NCI-H526 (cell line): ENCODE measurements at regions not wholly inside any gene's neighbourhood (a gene's known extent, or its start where the extent isn't known, plus 50 kb on each side); places are given as distances from the start of the nearest gene placed in this dataset.
A peak's percentile ranks its signal among the peaks of the same experiment; 100 is the strongest.

Experiments
- DNase-seq, 2 experiments: peaks; one replicate each; lab custom pipeline; 2025; lab: John Stamatoyannopoulos, UW

DNA sequence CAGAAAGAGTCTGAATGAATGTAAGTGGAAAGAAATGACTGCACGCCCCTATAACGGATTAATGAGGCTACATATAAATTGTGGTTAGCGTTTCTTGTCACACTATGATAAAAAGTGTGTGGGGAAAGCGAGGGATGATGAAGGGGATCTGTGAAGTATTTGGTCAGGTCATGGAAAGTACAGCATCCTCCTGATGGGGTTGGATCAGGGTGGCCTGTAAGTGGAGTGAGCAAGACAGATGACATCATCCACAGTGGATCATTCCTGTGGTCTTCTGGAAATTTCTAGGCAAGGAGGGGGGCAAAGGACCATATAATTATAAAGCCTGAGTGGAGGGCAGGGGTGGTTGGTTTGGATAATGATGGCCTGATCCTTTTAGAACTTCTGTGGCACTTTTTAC is 606.0 kb downstream of the INHBA start:
- no peak for DNase-seq

GRCh38 chr7:41093141-41093540 is 609.7 kb downstream of the INHBA start:
- no peak for DNase-seq

GRCh38 chr7:41085244-41085643 is 617.6 kb downstream of the INHBA start:
- no peak for DNase-seq

GRCh38 chr7:41084381-41084780 is 618.5 kb downstream of the INHBA start:
- DNase-seq, result no peak

DNA sequence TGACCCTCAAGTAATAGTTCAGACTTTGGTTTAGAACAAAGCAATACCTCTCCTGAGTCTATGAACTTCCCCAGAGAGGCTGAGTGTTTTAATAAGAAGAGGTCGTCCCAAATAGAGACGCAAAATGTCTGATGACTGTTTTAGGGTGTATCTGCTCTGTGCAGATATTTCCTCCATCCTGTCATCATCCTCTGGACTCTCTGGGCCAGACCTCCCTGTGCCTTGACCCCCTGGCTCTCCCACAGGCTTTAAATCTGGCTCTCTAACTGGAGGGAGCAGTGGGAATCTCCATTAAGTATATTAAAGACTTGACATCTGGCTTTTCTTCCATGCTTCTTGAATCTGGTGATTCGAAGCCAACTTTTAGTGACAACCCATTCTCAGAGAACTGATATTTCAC is 633.3 kb downstream of the INHBA start:
- DNase-seq, result no peak

DNA sequence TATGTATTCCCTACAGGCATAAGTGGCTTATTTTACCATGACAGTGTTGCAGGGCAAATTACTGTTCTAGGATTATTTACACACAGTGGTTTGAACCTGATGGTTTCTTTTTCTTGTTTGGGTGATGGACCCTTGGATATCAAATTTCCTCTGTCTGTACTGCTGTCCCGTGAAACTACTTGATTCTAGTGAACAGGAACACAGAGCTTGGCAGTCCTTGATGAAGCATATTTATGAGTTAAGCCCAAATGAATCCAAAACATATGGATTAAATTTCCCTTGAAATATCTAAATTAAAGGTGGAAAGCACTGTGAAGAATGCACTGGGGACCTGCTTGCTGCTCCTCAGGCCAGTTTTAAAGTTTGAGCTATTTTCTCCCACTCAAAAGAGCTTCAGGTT is 635.3 kb downstream of the INHBA start:
- DNase-seq, result no peak

DNA sequence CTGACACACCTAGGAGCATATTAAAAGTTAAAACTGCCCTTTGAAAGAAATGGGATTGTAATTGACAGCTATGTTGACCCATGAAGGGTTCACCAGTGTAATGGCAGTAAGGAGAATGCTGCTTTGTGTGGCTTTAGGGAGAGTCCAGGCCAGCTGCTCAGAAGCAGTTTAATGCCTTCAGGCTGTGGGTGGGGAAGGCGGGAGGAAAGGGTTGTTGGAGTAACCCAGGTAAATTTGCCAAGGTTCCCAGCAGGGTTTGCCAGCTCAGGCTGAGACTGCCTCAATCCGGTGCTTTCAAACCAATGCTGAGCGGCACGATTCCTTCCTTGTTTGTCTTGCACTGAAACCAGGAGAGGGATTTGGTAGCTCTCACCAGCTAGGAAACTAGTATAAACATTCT is 637.2 kb downstream of the INHBA start:
- DNase-seq, result peak in 1 of 2 experiments; percentile 13

- no peak for DNase-seq
These were observed 639.8 kb downstream of the INHBA start for GRCh38 chr7:41063116-41063515.

DNA sequence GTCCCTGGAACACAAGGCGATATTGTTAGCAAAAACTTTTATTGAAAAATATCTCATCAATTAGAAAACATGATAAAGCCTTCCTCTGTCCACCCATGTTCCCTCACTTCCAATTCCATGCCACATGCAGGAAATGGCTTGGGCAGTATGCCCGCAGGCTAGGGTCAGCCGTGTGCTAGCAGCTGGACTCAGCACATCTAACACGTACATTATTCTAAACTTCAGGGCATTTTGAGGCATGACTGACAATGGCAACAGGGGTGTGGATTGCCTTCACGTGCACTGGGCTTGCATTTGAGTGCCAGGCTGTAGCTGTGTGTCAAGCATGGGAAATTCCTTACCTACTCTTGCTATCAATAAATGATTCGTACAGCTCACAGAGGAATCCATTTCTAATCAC is 642.1 kb downstream of the INHBA start:
- DNase-seq, result no peak

DNA sequence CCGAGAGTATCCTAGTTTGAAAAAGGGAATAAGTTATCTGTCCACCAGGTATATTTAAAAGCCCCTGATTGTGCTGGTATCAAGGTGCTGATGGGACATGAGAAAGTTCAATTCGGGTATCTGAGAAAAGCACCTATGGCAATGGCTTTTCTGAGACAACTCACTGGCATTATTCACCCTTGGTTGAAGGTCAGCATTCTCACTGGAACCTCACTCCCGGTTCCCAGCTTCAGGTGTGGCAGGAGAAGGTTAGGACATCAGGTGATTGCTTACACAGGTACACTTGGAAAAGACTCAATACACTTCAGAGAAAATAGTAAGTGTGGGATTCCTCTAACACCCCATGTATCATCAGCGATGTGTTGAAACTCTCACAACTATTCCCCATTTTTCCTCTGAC is 643.1 kb downstream of the INHBA start:
- DNase-seq, result no peak

DNA sequence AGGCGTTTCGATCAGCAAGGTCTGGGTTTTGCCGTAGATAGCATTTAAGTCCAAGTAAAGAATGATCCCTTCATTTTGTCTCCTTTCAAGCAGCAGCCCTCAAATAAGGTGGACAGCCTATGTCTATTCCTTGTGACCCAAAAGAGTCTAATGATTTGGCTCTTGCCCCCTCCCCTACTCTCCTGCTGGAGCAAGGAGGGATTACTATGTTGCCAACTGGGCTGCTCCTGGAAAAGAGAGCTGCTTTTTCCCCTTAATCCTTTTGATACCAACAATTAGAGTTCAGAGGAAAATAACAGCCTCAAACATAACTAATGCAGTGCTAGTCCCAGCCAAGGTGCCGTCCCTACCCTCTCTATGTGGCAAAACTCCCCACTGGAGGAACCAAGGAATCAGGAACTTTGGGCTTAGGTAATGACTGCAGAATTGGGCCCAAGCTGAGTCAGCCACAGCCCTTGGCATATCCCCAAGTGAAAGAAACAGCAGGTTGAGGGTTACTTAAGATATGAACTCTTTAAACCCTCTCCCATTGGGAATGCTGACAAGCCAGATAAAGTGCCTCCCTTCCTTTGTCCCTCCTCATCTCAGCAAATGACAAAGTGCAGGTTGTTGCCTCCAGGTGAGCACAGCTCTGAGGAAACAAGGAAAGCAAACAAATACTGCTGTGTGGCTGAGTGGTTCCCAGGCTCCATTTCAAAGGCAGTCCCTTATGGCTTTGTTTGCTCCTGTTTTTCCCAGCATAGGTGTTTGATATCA is 643.7 kb downstream of the INHBA start:
- DNase-seq, result no peak

GRCh38 chr7:41054960-41055661 is 647.8 kb downstream of the INHBA start:
- peak in 1 of 2 experiments; percentile 10 for DNase-seq

GRCh38 chr7:41053820-41054219 is 649.1 kb downstream of the INHBA start:
- no peak for DNase-seq

DNA sequence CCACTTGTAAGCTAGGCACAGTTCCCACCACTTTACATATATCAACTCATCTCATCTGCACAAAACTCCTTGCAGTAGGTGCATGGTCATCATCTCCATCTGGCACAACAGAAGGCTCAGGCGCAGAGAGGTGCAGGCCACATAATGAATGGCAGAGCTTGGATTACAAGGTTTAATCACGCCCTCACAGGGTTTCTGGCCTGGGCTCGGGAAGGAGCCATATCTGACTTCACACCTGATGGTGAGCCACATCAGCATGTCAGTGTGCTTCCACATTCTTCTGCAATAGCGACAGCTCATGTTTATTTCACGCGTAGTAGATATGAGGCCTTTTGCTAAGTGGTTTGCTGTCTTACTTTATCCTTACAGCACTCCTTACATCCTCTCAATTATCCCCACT is 650.2 kb downstream of the INHBA start:
- no peak for DNase-seq

DNA sequence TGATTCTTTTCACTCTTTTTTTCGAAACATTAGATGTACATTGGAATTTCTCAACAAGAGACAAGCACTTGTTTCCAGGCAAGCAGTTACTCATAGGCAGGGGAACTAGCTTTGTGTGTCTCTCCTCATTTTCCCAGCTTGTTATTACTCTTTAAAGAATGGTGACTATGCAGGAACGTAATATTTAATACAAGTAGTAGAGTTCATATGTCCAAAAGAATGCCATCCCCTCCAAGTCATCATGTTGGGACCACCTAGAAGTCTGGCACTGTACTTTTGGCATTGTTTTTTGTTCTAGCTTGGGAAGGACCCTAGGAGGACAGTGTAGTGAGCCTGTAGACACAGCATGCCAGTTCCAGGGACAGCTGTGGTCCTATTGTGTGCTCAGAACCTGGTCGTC is 650.7 kb downstream of the INHBA start:
- no peak for DNase-seq

DNA sequence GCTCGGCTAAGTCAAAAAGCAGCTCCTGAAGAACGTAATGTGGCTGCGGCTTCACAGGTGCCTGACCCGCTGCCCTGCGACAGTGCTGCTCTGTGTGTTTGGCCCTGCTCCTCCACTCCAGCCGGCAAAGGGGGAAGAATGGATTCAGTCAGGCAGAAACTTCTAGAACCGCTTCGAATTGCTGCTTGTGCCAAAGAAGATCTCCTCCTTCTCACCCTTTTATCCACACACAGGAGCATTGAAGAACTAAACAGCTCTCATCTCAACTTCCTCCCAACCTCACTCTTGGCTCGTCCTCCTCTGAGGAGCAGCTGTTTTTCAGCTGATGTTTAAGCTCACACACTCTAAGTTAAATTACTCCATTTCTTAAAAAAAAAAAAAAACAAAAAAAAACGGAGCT is 651.4 kb downstream of the INHBA start:
- no peak for DNase-seq

DNA sequence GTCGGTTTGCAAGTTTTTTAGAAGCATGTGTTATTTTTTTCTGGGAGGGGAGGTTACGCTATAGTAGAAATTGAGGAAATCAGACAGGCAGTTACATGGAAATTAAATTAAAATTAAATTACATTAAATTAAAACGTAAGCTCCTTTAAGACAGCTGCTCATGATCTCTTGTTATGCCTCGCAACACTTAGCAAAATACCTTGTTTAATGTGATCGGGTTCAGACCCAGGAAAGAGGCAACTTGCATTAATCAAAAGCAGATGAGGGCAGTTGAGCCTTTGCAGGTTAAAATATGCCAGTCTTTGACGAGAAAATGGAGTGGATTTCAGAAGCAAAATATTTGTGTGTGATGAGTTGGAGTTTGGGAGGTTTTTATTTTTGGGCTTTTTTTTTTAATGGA is 651.8 kb downstream of the INHBA start:
- DNase-seq, result no peak

DNA sequence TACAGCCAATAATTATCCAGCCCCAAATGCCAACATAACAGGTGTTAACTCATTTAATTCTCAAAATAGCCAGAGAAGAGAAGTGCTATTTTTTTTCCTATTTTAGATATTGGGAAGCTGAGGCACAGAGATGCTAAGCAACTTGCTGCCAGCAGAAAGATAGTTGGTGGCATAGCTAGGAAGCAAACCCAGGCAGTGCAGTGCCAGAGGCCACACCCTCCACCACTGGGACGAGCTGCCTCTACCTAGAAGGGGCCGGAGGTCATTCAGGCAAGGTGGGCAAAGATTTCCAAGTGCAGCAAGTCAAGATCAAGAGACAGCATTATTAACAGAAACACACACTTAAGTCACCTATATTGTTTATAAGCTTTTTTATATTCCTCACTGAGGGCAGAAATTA is 654.1 kb downstream of the INHBA start:
- no peak for DNase-seq

DNA sequence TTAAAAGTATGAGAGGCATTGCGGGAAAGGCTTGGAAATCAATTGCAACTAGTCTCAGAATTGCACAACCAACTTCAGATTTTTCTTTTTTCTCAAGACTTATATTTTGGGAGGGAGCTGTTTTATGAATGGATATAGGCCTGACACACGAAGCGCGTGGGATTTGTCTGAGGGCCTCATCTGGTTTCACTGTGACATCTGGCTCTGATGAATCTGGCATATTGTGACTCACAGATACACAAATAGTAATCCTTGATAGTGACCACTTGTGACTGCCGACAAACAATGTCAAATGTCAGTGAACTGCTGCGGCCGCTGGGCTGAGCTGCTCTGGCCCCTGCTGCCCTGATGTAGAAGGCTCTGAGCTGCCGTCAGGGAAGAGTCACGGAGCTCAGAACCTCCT is 655.1 kb downstream of the INHBA start:
- DNase-seq, result no peak

DNA sequence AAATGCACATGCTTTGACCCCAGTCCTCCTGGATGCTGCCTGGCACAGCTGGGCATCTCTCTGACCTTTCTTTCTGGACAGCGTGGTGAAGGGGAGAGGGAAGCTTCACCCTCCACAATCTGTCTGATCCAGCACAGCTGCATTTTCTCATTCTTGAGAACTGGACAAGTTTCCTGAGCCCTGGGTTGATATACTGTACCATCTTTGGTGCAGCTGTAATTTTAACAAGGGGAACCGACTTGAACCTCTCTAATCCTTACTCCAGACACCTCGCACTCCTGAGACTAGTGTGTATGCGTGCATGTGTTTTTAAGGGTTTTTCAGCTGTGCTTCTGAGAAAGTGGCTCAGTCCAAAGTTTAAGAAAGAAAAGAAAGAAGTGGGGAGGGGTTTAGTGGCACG is 655.7 kb downstream of the INHBA start:
- no peak for DNase-seq

- DNase-seq, result peak; percentile 5 to 25
These were observed 656.1 kb downstream of the INHBA start for GRCh38 chr7:41046776-41047175.

GRCh38 chr7:41046221-41046761 is 656.6 kb downstream of the INHBA start:
- DNase-seq, result no peak

GRCh38 chr7:41045556-41046123 is 657.2 kb downstream of the INHBA start:
- peak in 1 of 2 experiments; percentile 47 for DNase-seq
